ENCODE measurements at regions not wholly inside any gene's neighbourhood (a gene's known extent, or its start where the extent isn't known, plus 50 kb on each side); places are given as distances from the start of the nearest gene placed in this dataset.

DNA sequence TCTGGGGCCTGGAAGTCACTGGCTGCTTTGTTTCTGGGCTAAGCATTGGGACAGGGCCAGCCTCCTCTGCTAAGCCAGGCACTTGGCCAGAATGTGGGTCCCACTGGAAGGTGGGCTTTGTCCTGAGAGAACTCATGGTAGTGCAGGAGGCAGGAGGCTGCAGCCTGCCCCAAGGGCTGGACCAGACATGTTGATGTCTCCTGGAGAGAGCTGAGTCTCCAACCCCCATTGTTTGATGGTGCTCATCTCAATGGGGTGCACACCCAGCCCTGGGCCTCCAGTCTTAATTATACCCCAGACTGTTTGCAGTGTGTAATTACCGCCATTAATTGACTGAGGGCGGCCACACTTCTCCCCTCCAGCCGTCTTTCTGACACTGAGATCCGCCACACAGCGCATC, 220.5 kb upstream of the PMEPA1 start:
- Histone ChIP-seq H3K27me3 (ENCODE audit: low read length) (no peaks in the 10 kb centered on the region), H3K4me2 (ENCODE audit: low read depth, low read length, poor library complexity, severe bottlenecking) (no peak overlapping the region), H4K20me1 (ENCODE audit: low read depth, low read length) (no peaks in the 10 kb centered on the region), H3F3A (ENCODE audit: insufficient read depth) (no peaks in the 10 kb centered on the region), H2AFZ (ENCODE audit: low read depth, low read length, severe bottlenecking) (no peak overlapping the region), H3K36me3 (ENCODE audit: low read length) (no peaks in the 10 kb centered on the region), H3K27ac (ENCODE audit: low read depth, low read length) (no peak overlapping the region), H3K9me2 (replicated peaks; ENCODE audit: insufficient read depth, low read length) (no peaks in the 10 kb centered on the region), H3K4me3 (ENCODE audit: insufficient read depth, low read length, poor library complexity, severe bottlenecking) (no peak overlapping the region), H3K9ac (ENCODE audit: low read length) (no peak overlapping the region), H3K9me3 (ENCODE audit: insufficient read depth, low read length) (0 out of 2 replicates have a peak, but pooled peaks cover 5% of the 10 kb centered on the region), H3K79me2 (ENCODE audit: insufficient read depth, low read length) (no peaks in the 10 kb centered on the region)
- TF ChIP-seq, protein P1, sequence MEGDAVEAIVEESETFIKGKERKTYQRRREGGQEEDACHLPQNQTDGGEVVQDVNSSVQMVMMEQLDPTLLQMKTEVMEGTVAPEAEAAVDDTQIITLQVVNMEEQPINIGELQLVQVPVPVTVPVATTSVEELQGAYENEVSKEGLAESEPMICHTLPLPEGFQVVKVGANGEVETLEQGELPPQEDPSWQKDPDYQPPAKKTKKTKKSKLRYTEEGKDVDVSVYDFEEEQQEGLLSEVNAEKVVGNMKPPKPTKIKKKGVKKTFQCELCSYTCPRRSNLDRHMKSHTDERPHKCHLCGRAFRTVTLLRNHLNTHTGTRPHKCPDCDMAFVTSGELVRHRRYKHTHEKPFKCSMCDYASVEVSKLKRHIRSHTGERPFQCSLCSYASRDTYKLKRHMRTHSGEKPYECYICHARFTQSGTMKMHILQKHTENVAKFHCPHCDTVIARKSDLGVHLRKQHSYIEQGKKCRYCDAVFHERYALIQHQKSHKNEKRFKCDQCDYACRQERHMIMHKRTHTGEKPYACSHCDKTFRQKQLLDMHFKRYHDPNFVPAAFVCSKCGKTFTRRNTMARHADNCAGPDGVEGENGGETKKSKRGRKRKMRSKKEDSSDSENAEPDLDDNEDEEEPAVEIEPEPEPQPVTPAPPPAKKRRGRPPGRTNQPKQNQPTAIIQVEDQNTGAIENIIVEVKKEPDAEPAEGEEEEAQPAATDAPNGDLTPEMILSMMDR (IDR thresholded peaks at IDR 0.05; ENCODE audit: insufficient read depth, low read length, poor library complexity, severe bottlenecking), result no peak
- TF ChIP-seq EZH2phosphoT487 (conservative IDR thresholded peaks at IDR 0.05; ENCODE audit: low read length), result no peak

DNA sequence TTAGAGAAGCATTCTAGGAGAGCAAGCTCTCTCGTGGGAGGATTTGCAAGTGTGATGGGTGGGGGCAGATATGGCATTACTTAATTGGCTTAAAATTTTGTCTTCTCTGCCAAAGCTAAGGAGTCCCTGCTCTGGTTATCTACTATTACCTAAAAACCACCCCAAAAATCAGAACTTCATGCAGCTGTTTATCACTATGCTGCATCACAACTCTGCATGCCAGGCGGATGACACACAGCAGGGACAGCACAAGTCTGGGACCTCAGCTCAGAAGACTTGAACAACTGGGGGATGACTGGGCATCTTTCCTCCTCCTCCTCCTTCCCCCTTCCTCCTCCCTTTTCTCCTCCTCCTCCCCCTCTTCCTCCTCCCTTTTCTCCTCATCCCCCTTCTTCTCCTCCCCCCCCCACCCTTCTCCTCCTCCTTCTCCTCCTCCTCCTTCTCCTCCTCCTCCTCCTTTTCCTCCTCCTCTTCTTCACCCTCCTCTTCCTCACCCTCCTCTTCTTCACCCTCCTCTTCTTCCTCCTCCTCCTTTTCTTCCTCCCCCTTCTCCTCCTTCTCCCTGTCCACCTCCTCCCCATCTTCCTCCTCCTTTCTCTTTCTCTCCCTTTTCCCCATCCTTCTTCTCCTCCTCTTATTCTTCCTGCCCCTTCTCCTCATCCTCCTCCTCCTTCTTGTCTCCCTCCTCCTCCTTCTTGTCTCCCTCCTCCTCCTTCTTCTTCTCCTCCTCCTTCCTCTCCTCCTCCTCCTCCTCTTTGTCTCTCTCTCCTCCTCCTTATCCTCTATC, 218.6 kb upstream of the PMEPA1 start:
- H3K9me3 ChIP-seq (ENCODE audit: insufficient read depth, low read length), result 0 out of 2 replicates have a peak, but pooled peaks cover 5% of the 10 kb centered on the region
- H3K4me2 ChIP-seq (ENCODE audit: low read depth, low read length, poor library complexity, severe bottlenecking), result no peak overlapping the region
- H3K79me2 ChIP-seq (ENCODE audit: insufficient read depth, low read length), result no peaks in the 10 kb centered on the region
- H3K36me3 ChIP-seq (ENCODE audit: low read length), result no peaks in the 10 kb centered on the region
- no peak overlapping the region for H3K9ac ChIP-seq (ENCODE audit: low read length)
- no peak overlapping the region for H3K4me3 ChIP-seq (ENCODE audit: insufficient read depth, low read length, poor library complexity, severe bottlenecking)
- H3K27ac ChIP-seq (ENCODE audit: low read depth, low read length), result no peak overlapping the region
- no peaks in the 10 kb centered on the region for H3K9me2 ChIP-seq (replicated peaks; ENCODE audit: insufficient read depth, low read length)
- H2AFZ ChIP-seq (ENCODE audit: low read depth, low read length, severe bottlenecking), result no peak overlapping the region
- H3F3A ChIP-seq (ENCODE audit: insufficient read depth), result no peaks in the 10 kb centered on the region
- H3K27me3 ChIP-seq (ENCODE audit: low read length), result no peaks in the 10 kb centered on the region
- no peaks in the 10 kb centered on the region for H4K20me1 ChIP-seq (ENCODE audit: low read depth, low read length)
- TF ChIP-seq, protein P1 (IDR thresholded peaks at IDR 0.05; ENCODE audit: insufficient read depth, low read length, poor library complexity, severe bottlenecking), result no peak
- no peak for TF ChIP-seq EZH2phosphoT487 (conservative IDR thresholded peaks at IDR 0.05; ENCODE audit: low read length)

DNA sequence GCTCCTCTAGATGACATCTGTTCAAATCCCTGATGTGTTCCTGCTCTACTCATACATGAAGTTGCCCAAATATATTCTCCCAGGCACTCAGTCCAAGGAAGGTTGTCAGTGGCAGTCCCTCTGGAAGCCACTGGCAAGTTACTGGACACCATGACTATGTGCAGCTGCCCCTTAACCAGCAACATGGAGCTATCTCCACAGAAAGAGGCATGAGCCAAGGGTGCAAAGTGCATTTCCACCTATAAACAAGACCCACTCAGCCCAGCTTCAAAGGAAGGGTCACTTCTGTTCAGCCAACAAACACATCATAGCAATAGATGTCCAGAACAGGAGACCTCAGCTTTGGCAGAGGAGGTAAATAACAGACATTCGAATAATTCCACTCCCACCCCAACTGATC, 217.6 kb upstream of the PMEPA1 start:
- Histone ChIP-seq H3K27me3 (ENCODE audit: low read length) (no peaks in the 10 kb centered on the region), H2AFZ (ENCODE audit: low read depth, low read length, severe bottlenecking) (no peak overlapping the region), H4K20me1 (ENCODE audit: low read depth, low read length) (no peaks in the 10 kb centered on the region), H3F3A (ENCODE audit: insufficient read depth) (no peaks in the 10 kb centered on the region), H3K9me3 (ENCODE audit: insufficient read depth, low read length) (0 out of 2 replicates have a peak, but pooled peaks cover 5% of the 10 kb centered on the region), H3K79me2 (ENCODE audit: insufficient read depth, low read length) (no peaks in the 10 kb centered on the region), H3K4me2 (ENCODE audit: low read depth, low read length, poor library complexity, severe bottlenecking) (no peak overlapping the region), H3K36me3 (ENCODE audit: low read length) (no peaks in the 10 kb centered on the region), H3K4me3 (ENCODE audit: insufficient read depth, low read length, poor library complexity, severe bottlenecking) (no peak overlapping the region), H3K9me2 (replicated peaks; ENCODE audit: insufficient read depth, low read length) (no peaks in the 10 kb centered on the region), H3K27ac (ENCODE audit: low read depth, low read length) (no peak overlapping the region), H3K9ac (ENCODE audit: low read length) (no peak overlapping the region)
- no peak for TF ChIP-seq EZH2phosphoT487 (conservative IDR thresholded peaks at IDR 0.05; ENCODE audit: low read length)
- TF ChIP-seq, protein P1 (IDR thresholded peaks at IDR 0.05; ENCODE audit: insufficient read depth, low read length, poor library complexity, severe bottlenecking), result no peak
